ENCODE measurements at regions not wholly inside any gene's neighbourhood (a gene's known extent, or its start where the extent isn't known, plus 50 kb on each side); places are given as distances from the start of the nearest gene placed in this dataset.
"Not testable (repeated sequence)": the region's sequence is repeated elsewhere in the genome, so short reads cannot be mapped to it uniquely, and the experiment has no call there.

- H3K27me3 Mint-ChIP-seq (ENCODE audit: low read depth); H3K4me3 Mint-ChIP-seq; H3K9me3 Mint-ChIP-seq (ENCODE audit: insufficient read depth); POLR2A ChIA-PET; DNase-seq; H3K4me1 Mint-ChIP-seq (ENCODE audit: low read depth); H3K36me3 Mint-ChIP-seq (ENCODE audit: low read depth); H3K27ac Mint-ChIP-seq; CTCF ChIA-PET; ATAC-seq: not testable (repeated sequence)
Observed at GRCh38 chr4:186805917-186806316, 82.3 kb upstream of the FAT1 start.

GRCh38 chr4:186806679-186807421 is 83.2 kb upstream of the FAT1 start:
- ATAC-seq (no peak), DNase-seq (no peak)
- H3K27ac Mint-ChIP-seq = no peak overlapping the region
- ChIA-PET POLR2A (no interaction called here), CTCF (no interaction called here)
- no peaks in the 10 kb centered on the region for H3K4me1 Mint-ChIP-seq (ENCODE audit: low read depth)
- H3K9me3 Mint-ChIP-seq (ENCODE audit: insufficient read depth) = no peaks in the 10 kb centered on the region
- H3K27me3 Mint-ChIP-seq (ENCODE audit: low read depth) = no peaks in the 10 kb centered on the region
- H3K36me3 Mint-ChIP-seq (ENCODE audit: low read depth) = no peaks in the 10 kb centered on the region
- H3K4me3 Mint-ChIP-seq = no peak overlapping the region

- Mint-ChIP-seq H3K27ac (no peak overlapping the region), H3K36me3 (ENCODE audit: low read depth) (no peaks in the 10 kb centered on the region), H3K27me3 (ENCODE audit: low read depth) (no peaks in the 10 kb centered on the region), H3K9me3 (ENCODE audit: insufficient read depth) (no peaks in the 10 kb centered on the region), H3K4me1 (ENCODE audit: low read depth) (no peaks in the 10 kb centered on the region), H3K4me3 (no peak overlapping the region)
- ATAC-seq (no peak), DNase-seq (no peak)
- ChIA-PET POLR2A (no interaction called here), CTCF (no interaction called here)
Observed at GRCh38 chr4:186807808-186808629, 84.4 kb upstream of the FAT1 start.

GRCh38 chr4:186808630-186809018 is 85.0 kb upstream of the FAT1 start:
- H3K4me3 Mint-ChIP-seq = no peak overlapping the region
- no peaks in the 10 kb centered on the region for H3K36me3 Mint-ChIP-seq (ENCODE audit: low read depth)
- no peaks in the 10 kb centered on the region for H3K4me1 Mint-ChIP-seq (ENCODE audit: low read depth)
- no peaks in the 10 kb centered on the region for H3K9me3 Mint-ChIP-seq (ENCODE audit: insufficient read depth)
- DNase-seq (no peak), ATAC-seq (no peak)
- ChIA-PET CTCF (no interaction called here), POLR2A (no interaction called here)
- H3K27ac Mint-ChIP-seq = no peak overlapping the region
- no peaks in the 10 kb centered on the region for H3K27me3 Mint-ChIP-seq (ENCODE audit: low read depth)

GRCh38 chr4:186809070-186809469 is 85.4 kb upstream of the FAT1 start:
- Mint-ChIP-seq H3K27me3 (ENCODE audit: low read depth) (no peaks in the 10 kb centered on the region), H3K9me3 (ENCODE audit: insufficient read depth) (no peaks in the 10 kb centered on the region), H3K4me3 (no peak overlapping the region), H3K27ac (no peak overlapping the region), H3K36me3 (ENCODE audit: low read depth) (no peaks in the 10 kb centered on the region), H3K4me1 (ENCODE audit: low read depth) (no peaks in the 10 kb centered on the region)
- POLR2A ChIA-PET = no interaction called here
- no peak for DNase-seq
- CTCF ChIA-PET = no interaction called here
- ATAC-seq = no peak

GRCh38 chr4:186810613-186811150 is 87.0 kb upstream of the FAT1 start:
- no peak overlapping the region for H3K4me3 Mint-ChIP-seq
- no peak overlapping the region for H3K27ac Mint-ChIP-seq
- H3K9me3 Mint-ChIP-seq (ENCODE audit: insufficient read depth) = no peaks in the 10 kb centered on the region
- CTCF ChIA-PET = no interaction called here
- no peaks in the 10 kb centered on the region for H3K36me3 Mint-ChIP-seq (ENCODE audit: low read depth)
- no peaks in the 10 kb centered on the region for H3K4me1 Mint-ChIP-seq (ENCODE audit: low read depth)
- DNase-seq (no peak), ATAC-seq (no peak)
- H3K27me3 Mint-ChIP-seq (ENCODE audit: low read depth) = no peaks in the 10 kb centered on the region
- POLR2A ChIA-PET = interaction anchor here (0.9 kb wide), 1 partner anchor 28 kb away, joined by 4 read pairs; no protein-coding TSS in a partner anchor

GRCh38 chr4:186812592-186812991 is 88.9 kb upstream of the FAT1 start:
- Mint-ChIP-seq H3K4me1 (ENCODE audit: low read depth) (no peaks in the 10 kb centered on the region), H3K27me3 (ENCODE audit: low read depth) (no peaks in the 10 kb centered on the region), H3K4me3 (no peak overlapping the region), H3K9me3 (ENCODE audit: insufficient read depth) (no peaks in the 10 kb centered on the region), H3K36me3 (ENCODE audit: low read depth) (no peaks in the 10 kb centered on the region), H3K27ac (no peak overlapping the region)
- ATAC-seq (no peak), DNase-seq (no peak)
- POLR2A ChIA-PET = no interaction called here
- CTCF ChIA-PET = no interaction called here

GRCh38 chr4:186813377-186814068 is 89.9 kb upstream of the FAT1 start:
- Mint-ChIP-seq H3K27ac (no peak overlapping the region), H3K27me3 (ENCODE audit: low read depth) (no peaks in the 10 kb centered on the region), H3K9me3 (ENCODE audit: insufficient read depth) (no peaks in the 10 kb centered on the region), H3K36me3 (ENCODE audit: low read depth) (no peaks in the 10 kb centered on the region), H3K4me1 (ENCODE audit: low read depth) (no peaks in the 10 kb centered on the region), H3K4me3 (no peak overlapping the region)
- POLR2A ChIA-PET = no interaction called here
- CTCF ChIA-PET = no interaction called here
- ATAC-seq (no peak), DNase-seq (no peak)

- Mint-ChIP-seq H3K4me1 (ENCODE audit: low read depth) (no peaks in the 10 kb centered on the region), H3K27me3 (ENCODE audit: low read depth) (no peaks in the 10 kb centered on the region), H3K27ac (no peak overlapping the region), H3K4me3 (no peak overlapping the region), H3K36me3 (ENCODE audit: low read depth) (no peaks in the 10 kb centered on the region), H3K9me3 (ENCODE audit: insufficient read depth) (no peaks in the 10 kb centered on the region)
- DNase-seq (no peak), ATAC-seq (no peak)
- CTCF ChIA-PET = no interaction called here
- POLR2A ChIA-PET = no interaction called here
Observed at GRCh38 chr4:186814535-186815070, 90.9 kb upstream of the FAT1 start.

GRCh38 chr4:186819342-186820086 is 95.9 kb upstream of the FAT1 start:
- ChIA-PET CTCF (no interaction called here), POLR2A (no interaction called here)
- no peak overlapping the region for H3K4me3 Mint-ChIP-seq
- no peaks in the 10 kb centered on the region for H3K36me3 Mint-ChIP-seq (ENCODE audit: low read depth)
- DNase-seq (no peak), ATAC-seq (no peak)
- no peaks in the 10 kb centered on the region for H3K27me3 Mint-ChIP-seq (ENCODE audit: low read depth)
- H3K4me1 Mint-ChIP-seq (ENCODE audit: low read depth) = no peaks in the 10 kb centered on the region
- no peaks in the 10 kb centered on the region for H3K9me3 Mint-ChIP-seq (ENCODE audit: insufficient read depth)
- H3K27ac Mint-ChIP-seq = no peak overlapping the region

GRCh38 chr4:186820391-186820891 is 96.8 kb upstream of the FAT1 start:
- Mint-ChIP-seq H3K4me1 (ENCODE audit: low read depth) (no peaks in the 10 kb centered on the region), H3K4me3 (no peak overlapping the region), H3K9me3 (ENCODE audit: insufficient read depth) (no peaks in the 10 kb centered on the region), H3K27ac (no peak overlapping the region), H3K27me3 (ENCODE audit: low read depth) (no peaks in the 10 kb centered on the region), H3K36me3 (ENCODE audit: low read depth) (no peaks in the 10 kb centered on the region)
- ChIA-PET POLR2A (no interaction called here), CTCF (no interaction called here)
- no peak for ATAC-seq
- no peak for DNase-seq
